ENCODE measurements at regions not wholly inside any gene's neighbourhood (a gene's known extent, or its start where the extent isn't known, plus 50 kb on each side); places are given as distances from the start of the nearest gene placed in this dataset.

- Histone ChIP-seq H3K4me3 (replicated peaks in 1 of 3) (no peak overlapping the region), H3K4me1 (no peaks in the 10 kb centered on the region), H3K27me3 (no peaks in the 10 kb centered on the region), H3K9me3 (no peaks in the 10 kb centered on the region), H3K36me3 (no peaks in the 10 kb centered on the region), H3K27ac (no peak overlapping the region)
- intact Hi-C loops (cut with DNase I) = no loop called here
- no peak for DNase-seq
- 48 to 59% methylated on average over 9 of the region's 9 CpGs for WGBS, 2 donors
- TF ChIP-seq POLR2A (IDR thresholded peaks at IDR 0.05) = no peak
- TF ChIP-seq CTCF (IDR thresholded peaks at IDR 0.05) = no peak
Observed at GRCh38 chr16:26214581-26215174, 522.9 kb downstream of the HS3ST4 start.

GRCh38 chr16:26220894-26221293, 529.1 kb downstream of the HS3ST4 start:
- Histone ChIP-seq H3K4me1 (no peaks in the 10 kb centered on the region), H3K9me3 (no peaks in the 10 kb centered on the region), H3K4me3 (replicated peaks in 1 of 3) (no peak overlapping the region), H3K27me3 (no peaks in the 10 kb centered on the region), H3K27ac (no peak overlapping the region), H3K36me3 (no peaks in the 10 kb centered on the region)
- intact Hi-C loops (cut with DNase I) = no loop called here
- no peak for DNase-seq
- TF ChIP-seq CTCF (IDR thresholded peaks at IDR 0.05) = no peak
- no peak for TF ChIP-seq POLR2A (IDR thresholded peaks at IDR 0.05)

GRCh38 chr16:26231647-26232046, 539.9 kb downstream of the HS3ST4 start:
- no peaks in the 10 kb centered on the region for H3K4me1 ChIP-seq
- no peak for TF ChIP-seq CTCF (IDR thresholded peaks at IDR 0.05)
- TF ChIP-seq POLR2A (IDR thresholded peaks at IDR 0.05) = no peak
- H3K4me3 ChIP-seq (replicated peaks in 1 of 3) = no peak overlapping the region
- intact Hi-C loops (cut with DNase I) = no loop called here
- no peak overlapping the region for H3K27ac ChIP-seq
- 92 to 93% methylated on average over 2 of the region's 2 CpGs for WGBS, 2 donors
- no peak for DNase-seq
- H3K9me3 ChIP-seq = no peaks in the 10 kb centered on the region
- no peaks in the 10 kb centered on the region for H3K36me3 ChIP-seq
- no peaks in the 10 kb centered on the region for H3K27me3 ChIP-seq

DNA sequence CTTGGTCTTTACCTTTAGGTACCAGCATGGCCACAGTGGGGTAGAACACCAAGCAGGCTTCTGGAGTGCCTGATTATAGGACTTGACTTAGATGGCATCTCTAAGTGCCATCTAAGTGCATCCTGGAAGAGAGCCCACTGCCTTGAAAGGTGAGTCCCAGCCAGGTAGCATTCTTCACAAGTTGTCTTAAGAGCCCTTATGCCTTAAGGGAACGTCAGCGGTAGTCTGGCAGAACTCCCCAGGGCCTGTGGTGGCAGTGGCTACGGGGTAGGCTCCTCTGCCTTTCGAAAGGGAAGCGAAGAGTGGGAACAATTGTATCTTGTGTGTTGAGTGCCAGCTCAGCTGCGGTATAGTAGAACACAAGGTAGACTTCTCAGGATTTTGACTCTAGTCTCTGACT, 549.0 kb downstream of the HS3ST4 start:
- H3K9me3 ChIP-seq = no peaks in the 10 kb centered on the region
- no peak overlapping the region for H3K4me3 ChIP-seq (replicated peaks in 1 of 3)
- H3K27ac ChIP-seq = peak overlapping the region in 1 of 3 donors; percentile 2
- intact Hi-C loops (cut with DNase I) = no loop called here
- 30 to 38% methylated on average over 6 of the region's 6 CpGs for WGBS, 2 donors
- H3K4me1 ChIP-seq = peaks cover 0 to 14% of the 10 kb centered on the region in 2 donors
- DNase-seq = peak; percentile 87 to 94
- H3K27me3 ChIP-seq = no peaks in the 10 kb centered on the region
- no peaks in the 10 kb centered on the region for H3K36me3 ChIP-seq
- TF ChIP-seq CTCF (IDR thresholded peaks at IDR 0.05) = no peak
- no peak for TF ChIP-seq POLR2A (IDR thresholded peaks at IDR 0.05)

DNA sequence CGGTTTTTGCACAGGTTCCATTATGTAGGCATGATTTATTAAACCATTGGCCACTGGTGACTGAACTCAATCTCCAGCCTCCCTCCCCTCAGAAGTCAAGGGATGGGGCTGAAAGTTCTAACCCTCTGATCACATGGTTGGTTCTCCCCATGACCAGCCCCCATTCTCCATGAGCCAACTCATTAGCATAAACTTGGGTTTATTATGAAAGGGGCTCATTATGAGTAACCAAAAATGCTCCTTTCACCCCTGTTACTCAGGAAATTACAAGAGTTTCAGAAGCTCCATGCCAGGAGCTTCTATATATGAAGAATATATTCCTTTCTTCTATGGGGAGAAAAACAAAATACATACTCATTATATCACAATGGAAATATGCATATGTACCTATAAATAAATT, 555.3 kb downstream of the HS3ST4 start:
- TF ChIP-seq CTCF (IDR thresholded peaks at IDR 0.05) (no peak), POLR2A (IDR thresholded peaks at IDR 0.05) (no peak)
- intact Hi-C loops (cut with DNase I) = no loop called here
- no peaks in the 10 kb centered on the region for H3K9me3 ChIP-seq
- no peaks in the 10 kb centered on the region for H3K4me1 ChIP-seq
- H3K27me3 ChIP-seq = no peaks in the 10 kb centered on the region
- DNase-seq = no peak
- no peaks in the 10 kb centered on the region for H3K36me3 ChIP-seq
- 60 to 67% methylated on average over 1 of the region's 1 CpG for WGBS, 2 donors
- H3K4me3 ChIP-seq (replicated peaks in 1 of 3) = no peak overlapping the region
- H3K27ac ChIP-seq = no peak overlapping the region
